ENCODE measurements at regions not wholly inside any gene's neighbourhood (a gene's known extent, or its start where the extent isn't known, plus 50 kb on each side); places are given as distances from the start of the nearest gene placed in this dataset.

- intact Hi-C loops (cut with micrococcal nuclease; ENCODE audit: unreplicated experiment): no loop called here
- Histone ChIP-seq H3K4me1 (replicated peaks; ENCODE audit: insufficient read depth) (peaks cover 4% of the 10 kb centered on the region), H3K27me3 (ENCODE audit: insufficient read depth, low read depth) (no peaks in the 10 kb centered on the region), H3K9me3 (ENCODE audit: insufficient read depth, low read depth) (no peaks in the 10 kb centered on the region), H4K20me1 (ENCODE audit: insufficient read depth) (no peaks in the 10 kb centered on the region), H3K4me2 (no peak overlapping the region), H3F3A (ENCODE audit: insufficient read depth, low read depth) (peaks cover 5% of the 10 kb centered on the region; the same call in 1 of the 2 replicates), H3K4me3 (no peak overlapping the region), H3K79me2 (ENCODE audit: low read depth) (no peaks in the 10 kb centered on the region), H2AFZ (no peak overlapping the region), H3K27ac (no peak overlapping the region), H3K36me3 (ENCODE audit: low read depth) (no peaks in the 10 kb centered on the region), H3K9me2 (ENCODE audit: insufficient read depth) (no peaks in the 10 kb centered on the region)
- POLR2A ChIA-PET (ENCODE audit: unreplicated experiment): no interaction called here
- DNase-seq: no peak
- no TSS peak for BruUV-seq (replicated peaks)
- TF ChIP-seq CTCF (conservative IDR thresholded peaks at IDR 0.05) (no peak), EZH2 (IDR thresholded peaks at IDR 0.05; ENCODE audit: low read depth) (no peak)
- CTCF ChIA-PET: no interaction called here
Measured at GRCh38 chr3:31035681-31036080, 141.2 kb upstream of the GADL1 start.

GRCh38 chr3:31038086-31038739, 143.8 kb upstream of the GADL1 start:
- POLR2A ChIA-PET (ENCODE audit: unreplicated experiment): no interaction called here
- no peak for DNase-seq
- no peak for TF ChIP-seq CTCF (conservative IDR thresholded peaks at IDR 0.05)
- no peak for TF ChIP-seq EZH2 (IDR thresholded peaks at IDR 0.05; ENCODE audit: low read depth)
- no peaks in the 10 kb centered on the region for H3K79me2 ChIP-seq (ENCODE audit: low read depth)
- H3K4me3 ChIP-seq: no peak overlapping the region
- no peaks in the 10 kb centered on the region for H3K9me2 ChIP-seq (ENCODE audit: insufficient read depth)
- peaks cover 14% of the 10 kb centered on the region for H3K4me1 ChIP-seq (replicated peaks; ENCODE audit: insufficient read depth)
- no TSS peak for BruUV-seq (replicated peaks)
- no peak overlapping the region for H2AFZ ChIP-seq
- H3K27me3 ChIP-seq (ENCODE audit: insufficient read depth, low read depth): no peaks in the 10 kb centered on the region
- intact Hi-C loops (cut with micrococcal nuclease; ENCODE audit: unreplicated experiment): no loop called here
- H3K27ac ChIP-seq: no peak overlapping the region
- H3K36me3 ChIP-seq (ENCODE audit: low read depth): no peaks in the 10 kb centered on the region
- no peak overlapping the region for H3K4me2 ChIP-seq
- no peaks in the 10 kb centered on the region for H4K20me1 ChIP-seq (ENCODE audit: insufficient read depth)
- peaks cover 5% of the 10 kb centered on the region; the same call in 1 of the 2 replicates for H3K9me3 ChIP-seq (ENCODE audit: insufficient read depth, low read depth)
- peaks cover 16% of the 10 kb centered on the region for H3F3A ChIP-seq (ENCODE audit: insufficient read depth, low read depth)
- CTCF ChIA-PET: no interaction called here

GRCh38 chr3:31039145-31039544, 144.7 kb upstream of the GADL1 start:
- peaks cover 16% of the 10 kb centered on the region for H3F3A ChIP-seq (ENCODE audit: insufficient read depth, low read depth)
- ChIA-PET CTCF (no interaction called here), POLR2A (ENCODE audit: unreplicated experiment) (no interaction called here)
- no peaks in the 10 kb centered on the region for H3K36me3 ChIP-seq (ENCODE audit: low read depth)
- DNase-seq: no peak
- H3K27me3 ChIP-seq (ENCODE audit: insufficient read depth, low read depth): no peaks in the 10 kb centered on the region
- no peaks in the 10 kb centered on the region for H4K20me1 ChIP-seq (ENCODE audit: insufficient read depth)
- H3K9me2 ChIP-seq (ENCODE audit: insufficient read depth): no peaks in the 10 kb centered on the region
- BruUV-seq (replicated peaks): no TSS peak
- H3K79me2 ChIP-seq (ENCODE audit: low read depth): no peaks in the 10 kb centered on the region
- H3K27ac ChIP-seq: no peak overlapping the region
- H3K4me2 ChIP-seq: no peak overlapping the region
- intact Hi-C loops (cut with micrococcal nuclease; ENCODE audit: unreplicated experiment): no loop called here
- no peak overlapping the region for H2AFZ ChIP-seq
- H3K4me3 ChIP-seq: no peak overlapping the region
- TF ChIP-seq CTCF (conservative IDR thresholded peaks at IDR 0.05) (no peak), EZH2 (IDR thresholded peaks at IDR 0.05; ENCODE audit: low read depth) (no peak)
- H3K4me1 ChIP-seq (replicated peaks; ENCODE audit: insufficient read depth): peaks cover 14% of the 10 kb centered on the region
- H3K9me3 ChIP-seq (ENCODE audit: insufficient read depth, low read depth): peaks cover 5% of the 10 kb centered on the region; the same call in 1 of the 2 replicates
